ENCODE measurements at regions not wholly inside any gene's neighbourhood (a gene's known extent, or its start where the extent isn't known, plus 50 kb on each side); places are given as distances from the start of the nearest gene placed in this dataset.

GRCh38 chr2:173596244-173596643 lies 241.6 kb downstream of the CDCA7 start:
- H3K4me1 Mint-ChIP-seq = no peaks in the 10 kb centered on the region
- H3K9me3 Mint-ChIP-seq (ENCODE audit: low read depth) = peaks cover 9% of the 10 kb centered on the region
- POLR2A ChIA-PET = interaction anchor here (0.6 kb wide), 1 partner anchor 848 kb away, joined by 3 read pairs; no protein-coding TSS in a partner anchor
- DNase-seq (no peak), ATAC-seq (no peak)
- no peak overlapping the region for H3K27ac Mint-ChIP-seq
- no peak overlapping the region for H3K4me3 Mint-ChIP-seq
- H3K27me3 Mint-ChIP-seq = peaks cover 17% of the 10 kb centered on the region
- peaks cover 4% of the 10 kb centered on the region for H3K36me3 Mint-ChIP-seq (ENCODE audit: low read depth)
- CTCF ChIA-PET = no interaction called here
- intact Hi-C loops (cut with DNase I, micrococcal nuclease) = no loop called here

DNA sequence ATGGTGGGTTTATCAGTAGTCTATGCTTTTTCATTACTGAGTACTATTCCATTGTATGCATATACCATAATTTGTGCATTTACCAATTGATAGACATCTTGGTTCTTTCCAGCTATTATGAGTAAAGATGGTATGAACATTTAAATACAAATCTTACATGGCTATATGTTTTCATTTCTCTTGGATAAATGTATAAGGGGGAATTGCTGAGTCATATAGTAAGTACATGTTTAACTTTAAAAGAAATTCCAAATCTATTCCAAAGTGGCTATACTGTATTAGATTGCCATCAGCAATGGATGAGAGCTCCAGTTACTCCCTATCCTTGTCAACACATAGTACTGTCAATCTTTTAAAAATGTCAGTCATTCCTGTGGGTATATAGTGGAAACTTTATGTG lies 243.9 kb downstream of the CDCA7 start:
- DNase-seq (no peak), ATAC-seq (no peak)
- CTCF ChIA-PET = no interaction called here
- POLR2A ChIA-PET = no interaction called here
- Mint-ChIP-seq H3K4me3 (no peak overlapping the region), H3K36me3 (ENCODE audit: low read depth) (peaks cover 2% of the 10 kb centered on the region), H3K9me3 (ENCODE audit: low read depth) (peaks cover 6% of the 10 kb centered on the region), H3K4me1 (no peaks in the 10 kb centered on the region), H3K27me3 (peaks cover 15% of the 10 kb centered on the region), H3K27ac (no peak overlapping the region)
- intact Hi-C loops (cut with DNase I, micrococcal nuclease) = no loop called here

GRCh38 chr2:173599821-173600359 lies 245.2 kb downstream of the CDCA7 start:
- H3K27me3 Mint-ChIP-seq = peaks cover 8% of the 10 kb centered on the region

GRCh38 chr2:173602153-173602795 lies 247.6 kb downstream of the CDCA7 start:
- ChIA-PET POLR2A (no interaction called here), CTCF (no interaction called here)
- Mint-ChIP-seq H3K27ac (no peak overlapping the region), H3K4me3 (no peak overlapping the region), H3K9me3 (ENCODE audit: low read depth) (no peaks in the 10 kb centered on the region), H3K4me1 (no peaks in the 10 kb centered on the region), H3K27me3 (peaks cover 6% of the 10 kb centered on the region), H3K36me3 (ENCODE audit: low read depth) (no peaks in the 10 kb centered on the region)
- ATAC-seq (no peak), DNase-seq (no peak)
- intact Hi-C loops (cut with DNase I, micrococcal nuclease) = no loop called here

More at GRCh38 chr2:173599821-173600359, 245.2 kb downstream of the CDCA7 start:
- no peak for ATAC-seq
- ChIA-PET POLR2A (no interaction called here), CTCF (interaction anchor here (0.7 kb wide), 1 partner anchor 57 kb away, joined by 3 read pairs; no protein-coding TSS in a partner anchor)
- no peaks in the 10 kb centered on the region for H3K4me1 Mint-ChIP-seq
- H3K4me3 Mint-ChIP-seq = no peak overlapping the region
- no peaks in the 10 kb centered on the region for H3K9me3 Mint-ChIP-seq (ENCODE audit: low read depth)
- no peaks in the 10 kb centered on the region for H3K36me3 Mint-ChIP-seq (ENCODE audit: low read depth)
- intact Hi-C loops (cut with DNase I, micrococcal nuclease) = no loop called here
- no peak for DNase-seq
- H3K27ac Mint-ChIP-seq = no peak overlapping the region

- H3K36me3 Mint-ChIP-seq (ENCODE audit: low read depth) = no peaks in the 10 kb centered on the region
- ChIA-PET CTCF (no interaction called here), POLR2A (no interaction called here)
- no peaks in the 10 kb centered on the region for H3K4me1 Mint-ChIP-seq
- no peak overlapping the region for H3K27ac Mint-ChIP-seq
- no peak for ATAC-seq
- intact Hi-C loops (cut with DNase I, micrococcal nuclease) = no loop called here
- no peak for DNase-seq
- H3K4me3 Mint-ChIP-seq = no peak overlapping the region
- peaks cover 16% of the 10 kb centered on the region for H3K27me3 Mint-ChIP-seq
- H3K9me3 Mint-ChIP-seq (ENCODE audit: low read depth) = no peaks in the 10 kb centered on the region
Measured at GRCh38 chr2:173605994-173606393, 251.3 kb downstream of the CDCA7 start.

- H3K27ac Mint-ChIP-seq = no peak overlapping the region
- ATAC-seq (no peak), DNase-seq (no peak)
- ChIA-PET CTCF (no interaction called here), POLR2A (no interaction called here)
- no peaks in the 10 kb centered on the region for H3K36me3 Mint-ChIP-seq (ENCODE audit: low read depth)
- peaks cover 19% of the 10 kb centered on the region for H3K27me3 Mint-ChIP-seq
- no peaks in the 10 kb centered on the region for H3K9me3 Mint-ChIP-seq (ENCODE audit: low read depth)
- H3K4me1 Mint-ChIP-seq = no peaks in the 10 kb centered on the region
- H3K4me3 Mint-ChIP-seq = no peak overlapping the region
- intact Hi-C loops (cut with DNase I, micrococcal nuclease) = no loop called here
Measured at GRCh38 chr2:173606619-173607248, 252.1 kb downstream of the CDCA7 start.

DNA sequence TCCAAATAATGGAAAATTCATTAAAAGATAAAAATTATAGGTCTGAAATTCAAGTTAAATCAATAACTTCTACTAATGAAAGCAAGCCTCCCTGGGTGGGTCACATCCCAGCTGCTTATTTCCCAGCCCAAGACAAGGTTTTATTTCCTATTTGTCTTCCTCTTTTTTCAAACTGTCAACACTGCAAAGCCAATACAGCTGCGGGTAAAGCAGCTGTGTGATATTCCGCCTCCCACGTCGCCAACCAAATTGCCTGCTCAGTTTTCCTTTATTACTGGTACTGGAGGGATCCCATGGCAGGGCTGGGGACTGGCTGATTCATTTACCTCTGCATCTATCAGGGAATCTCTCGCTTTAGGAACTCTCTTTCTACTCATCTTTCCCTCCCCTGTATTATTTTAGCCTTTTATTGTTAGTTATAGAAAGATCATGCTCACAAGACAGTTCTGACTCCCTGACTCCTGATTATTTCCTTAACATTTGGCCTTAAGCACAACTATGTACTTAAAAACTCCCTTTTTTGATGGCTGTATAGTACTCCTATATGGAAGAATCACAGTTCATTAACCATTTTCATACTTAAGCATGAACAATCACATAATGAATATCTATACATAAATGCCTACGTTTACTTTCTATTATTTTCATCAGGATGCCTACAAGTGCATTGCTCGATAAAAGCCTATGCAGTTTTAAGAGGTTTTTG lies 253.1 kb downstream of the CDCA7 start:
- POLR2A ChIA-PET = no interaction called here
- Mint-ChIP-seq H3K36me3 (ENCODE audit: low read depth) (no peaks in the 10 kb centered on the region), H3K27ac (no peak overlapping the region), H3K9me3 (ENCODE audit: low read depth) (no peaks in the 10 kb centered on the region), H3K4me1 (no peaks in the 10 kb centered on the region), H3K4me3 (no peak overlapping the region), H3K27me3 (peaks cover 22% of the 10 kb centered on the region)
- ATAC-seq = no peak
- DNase-seq = no peak
- intact Hi-C loops (cut with DNase I, micrococcal nuclease) = no loop called here
- CTCF ChIA-PET = no interaction called here

DNA sequence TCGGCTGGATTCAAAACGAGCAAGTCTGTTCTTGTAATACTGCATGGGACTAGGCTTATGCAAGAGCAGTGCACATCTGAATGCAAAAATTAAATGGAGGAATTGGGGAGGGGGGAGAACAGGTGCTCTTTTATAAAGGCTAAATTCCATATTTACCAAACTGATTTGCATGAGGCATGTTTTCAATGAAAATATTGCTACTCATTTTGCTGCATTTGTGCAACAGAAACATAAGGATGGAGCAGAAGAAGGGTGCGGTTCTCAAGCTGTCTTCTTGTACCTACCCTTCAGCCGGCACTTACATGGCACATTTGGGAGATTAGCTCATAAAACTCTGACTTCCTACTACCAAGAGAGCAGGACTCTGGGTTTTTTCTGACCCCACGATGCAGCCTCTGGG lies 256.4 kb downstream of the CDCA7 start:
- ATAC-seq (no peak), DNase-seq (no peak)
- H3K27ac Mint-ChIP-seq = no peak overlapping the region
- no peaks in the 10 kb centered on the region for H3K4me1 Mint-ChIP-seq
- H3K36me3 Mint-ChIP-seq (ENCODE audit: low read depth) = no peaks in the 10 kb centered on the region
- POLR2A ChIA-PET = no interaction called here
- no peaks in the 10 kb centered on the region for H3K9me3 Mint-ChIP-seq (ENCODE audit: low read depth)
- H3K27me3 Mint-ChIP-seq = peaks cover 27% of the 10 kb centered on the region
- CTCF ChIA-PET = no interaction called here
- intact Hi-C loops (cut with DNase I, micrococcal nuclease) = no loop called here
- H3K4me3 Mint-ChIP-seq = no peak overlapping the region

GRCh38 chr2:173612354-173612753 lies 257.7 kb downstream of the CDCA7 start:
- Mint-ChIP-seq H3K4me3 (no peak overlapping the region), H3K27me3 (peaks cover 27% of the 10 kb centered on the region), H3K9me3 (ENCODE audit: low read depth) (peaks cover 4% of the 10 kb centered on the region), H3K36me3 (ENCODE audit: low read depth) (no peaks in the 10 kb centered on the region), H3K4me1 (no peaks in the 10 kb centered on the region), H3K27ac (no peak overlapping the region)
- ATAC-seq = no peak
- CTCF ChIA-PET = no interaction called here
- intact Hi-C loops (cut with DNase I, micrococcal nuclease) = no loop called here
- POLR2A ChIA-PET = no interaction called here
- no peak for DNase-seq

DNA sequence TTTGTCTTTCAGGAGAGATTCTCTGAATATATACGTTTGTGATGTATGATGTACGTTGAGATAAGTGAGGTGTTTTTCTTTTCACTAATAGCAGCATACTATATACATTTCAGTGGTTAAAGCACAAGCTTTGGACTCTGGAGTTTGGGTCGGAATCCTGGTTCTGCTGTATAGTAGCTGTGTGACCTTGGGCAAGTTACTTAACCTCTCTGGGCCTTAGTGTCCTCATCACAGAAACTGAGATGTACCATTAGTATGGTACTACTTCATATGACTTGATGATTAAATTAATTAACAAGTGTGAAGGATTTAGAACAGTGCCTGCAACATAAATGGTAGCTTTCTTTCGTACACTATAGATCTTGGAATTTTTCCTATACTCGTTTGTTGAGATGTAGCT lies 258.7 kb downstream of the CDCA7 start:
- no peak for DNase-seq
- H3K9me3 Mint-ChIP-seq (ENCODE audit: low read depth) = peaks cover 4% of the 10 kb centered on the region
- H3K27me3 Mint-ChIP-seq = peaks cover 22% of the 10 kb centered on the region
- intact Hi-C loops (cut with DNase I, micrococcal nuclease) = no loop called here
- no peaks in the 10 kb centered on the region for H3K36me3 Mint-ChIP-seq (ENCODE audit: low read depth)
- ChIA-PET POLR2A (no interaction called here), CTCF (no interaction called here)
- H3K27ac Mint-ChIP-seq = no peak overlapping the region
- no peak overlapping the region for H3K4me3 Mint-ChIP-seq
- H3K4me1 Mint-ChIP-seq = no peaks in the 10 kb centered on the region
- no peak for ATAC-seq

- CTCF ChIA-PET = no interaction called here
- no peaks in the 10 kb centered on the region for H3K4me1 Mint-ChIP-seq
- DNase-seq (no peak), ATAC-seq (no peak)
- H3K9me3 Mint-ChIP-seq (ENCODE audit: low read depth) = peaks cover 4% of the 10 kb centered on the region
- H3K27ac Mint-ChIP-seq = no peak overlapping the region
- POLR2A ChIA-PET = no interaction called here
- H3K27me3 Mint-ChIP-seq = peaks cover 21% of the 10 kb centered on the region
- no peak overlapping the region for H3K4me3 Mint-ChIP-seq
- intact Hi-C loops (cut with DNase I, micrococcal nuclease) = no loop called here
- no peaks in the 10 kb centered on the region for H3K36me3 Mint-ChIP-seq (ENCODE audit: low read depth)
Measured at GRCh38 chr2:173614265-173614930, 259.7 kb downstream of the CDCA7 start.

All from activated CD4-positive, alpha-beta T cell treated with anti-CD3 and anti-CD28 coated beads for 36 hours (primary cell).